ENCODE measurements at regions not wholly inside any gene's neighbourhood (a gene's known extent, or its start where the extent isn't known, plus 50 kb on each side); places are given as distances from the start of the nearest gene placed in this dataset.

GRCh38 chr13:50355797-50356196, 340.6 kb downstream of the KCNRG start:
- Histone ChIP-seq H4K91ac (ENCODE audit: insufficient read length, low read depth, low read length) (no peak overlapping the region), H3K4me2 (ENCODE audit: insufficient read depth, insufficient read length, low read length) (no peak overlapping the region), H2BK15ac (ENCODE audit: low read depth, low read length) (no peak overlapping the region), H2AFZ (ENCODE audit: low read length) (no peak overlapping the region), H3K79me2 (ENCODE audit: insufficient read depth, low read length) (no peaks in the 10 kb centered on the region), H2BK120ac (ENCODE audit: low read depth, low read length, poor library complexity, severe bottlenecking) (no peak overlapping the region), H3K4ac (ENCODE audit: low read depth, low read length) (no peak overlapping the region), H4K8ac (replicated peaks; ENCODE audit: insufficient read length, low read depth, low read length) (no peak overlapping the region), H4K20me1 (ENCODE audit: control insufficient read depth, insufficient read depth, insufficient read length) (no peaks in the 10 kb centered on the region), H3K23me2 (ENCODE audit: insufficient read length, low read depth, low read length, poor library complexity, severe bottlenecking) (no peaks in the 10 kb centered on the region), H3K4me1 (ENCODE audit: insufficient read depth, low read length) (no peaks in the 10 kb centered on the region; the same call in 1 of the 2 replicates), H3K9ac (ENCODE audit: extremely low read depth, insufficient read length, low read length) (no peak overlapping the region), H3K79me1 (ENCODE audit: insufficient read depth, low read depth, low read length, poor library complexity, severe bottlenecking) (no peaks in the 10 kb centered on the region), H2BK12ac (ENCODE audit: insufficient read length, low read depth, low read length) (no peak overlapping the region), H4K5ac (ENCODE audit: insufficient read length, low read depth, low read length) (no peak overlapping the region), H3K9me3 (ENCODE audit: control insufficient read depth, low read depth, low read length) (no peaks in the 10 kb centered on the region), H3K14ac (ENCODE audit: insufficient read depth, low read length) (no peak overlapping the region), H3K18ac (ENCODE audit: insufficient read length, low read depth, low read length) (no peak overlapping the region), H3K23ac (ENCODE audit: insufficient read length, low read depth, low read length) (no peak overlapping the region), H3K56ac (ENCODE audit: insufficient read length, low read depth, low read length) (no peak overlapping the region), H3K27ac (ENCODE audit: insufficient read length, low read depth, low read length) (no peak overlapping the region), H2BK5ac (ENCODE audit: insufficient read length, low read length) (no peak overlapping the region), H3T11ph (ENCODE audit: low read length) (no peak overlapping the region), H2BK20ac (ENCODE audit: low read depth, low read length, poor library complexity, severe bottlenecking) (no peak overlapping the region), H3K27me3 (ENCODE audit: insufficient read depth, low read length) (no peaks in the 10 kb centered on the region), H2AK5ac (ENCODE audit: insufficient read length, low read length) (no peak overlapping the region)
- TF ChIP-seq CTCF (conservative IDR thresholded peaks at IDR 0.05): no peak
- no peaks in the 10 kb centered on the region for H3K27me3 Mint-ChIP-seq (ENCODE audit: low read depth)
- peaks cover 8 to 20% of the 10 kb centered on the region in 2 experiments; a peak in 3 of 4 replicates for H3K4me1 Mint-ChIP-seq
- H3K9me3 Mint-ChIP-seq: no peaks in the 10 kb centered on the region
- WGBS (ENCODE audit: extremely low coverage, insufficient read length, low lambda C conversion rate): no CpG with 5 or more reads among the region's 4 CpGs
- H3K27ac Mint-ChIP-seq: no peak overlapping the region
- no peak overlapping the region for H3K4me3 Mint-ChIP-seq
- DNase-seq: no peak
- H3K36me3 Mint-ChIP-seq (ENCODE audit: insufficient read depth in 1 of 3, low read depth in 3 of 3): no peaks in the 10 kb centered on the region

All from H9 (cell line).